GM21737 (cell line): ENCODE measurements at regions not wholly inside any gene's neighbourhood (a gene's known extent, or its start where the extent isn't known, plus 50 kb on each side); places are given as distances from the start of the nearest gene placed in this dataset.
"Not testable (repeated sequence)": the region's sequence is repeated elsewhere in the genome, so short reads cannot be mapped to it uniquely, and the experiment has no call there.

Experiments
- ATAC-seq: cut with Tn5 transposase; IDR thresholded peaks from one replicate; pipeline ENCODE4 v1.9.1; 2021; ENCODE audit warnings: mild to moderate bottlenecking, moderate library complexity; ENCODE audit not compliant: unreplicated experiment

- no peak for ATAC-seq
These were observed 426.7 kb downstream of the TRIB2 start for GRCh38 chr2:13143451-13143850.

GRCh38 chr2:13156916-13157315, 440.2 kb downstream of the TRIB2 start:
- ATAC-seq, result no peak

GRCh38 chr2:13158466-13158865, 441.7 kb downstream of the TRIB2 start:
- no peak for ATAC-seq

GRCh38 chr2:13180729-13181128, 464.0 kb downstream of the TRIB2 start:
- no peak for ATAC-seq

GRCh38 chr2:13193075-13193474, 476.3 kb downstream of the TRIB2 start:
- ATAC-seq, result no peak

GRCh38 chr2:13193900-13194299, 477.2 kb downstream of the TRIB2 start:
- peak; percentile 80 for ATAC-seq

GRCh38 chr2:13195270-13195669, 478.5 kb downstream of the TRIB2 start:
- ATAC-seq, result no peak

GRCh38 chr2:13197248-13197647, 480.5 kb downstream of the TRIB2 start:
- no peak for ATAC-seq

GRCh38 chr2:13201924-13202323, 485.2 kb downstream of the TRIB2 start:
- no peak for ATAC-seq

- no peak for ATAC-seq
These were observed 495.4 kb downstream of the TRIB2 start for GRCh38 chr2:13212115-13212514.

GRCh38 chr2:13218205-13218604, 501.5 kb downstream of the TRIB2 start:
- no peak for ATAC-seq

GRCh38 chr2:13227578-13227977, 510.8 kb downstream of the TRIB2 start:
- no peak for ATAC-seq

GRCh38 chr2:13230221-13230620, 513.5 kb downstream of the TRIB2 start:
- no peak for ATAC-seq

GRCh38 chr2:13240061-13240460, 523.3 kb downstream of the TRIB2 start:
- no peak for ATAC-seq

GRCh38 chr2:13240789-13241487, 524.2 kb downstream of the TRIB2 start:
- no peak for ATAC-seq

GRCh38 chr2:13252615-13253014, 535.9 kb downstream of the TRIB2 start:
- ATAC-seq, result no peak

- ATAC-seq, result no peak
These were observed 538.7 kb downstream of the TRIB2 start for GRCh38 chr2:13255485-13255884.

GRCh38 chr2:13260402-13260801, 543.7 kb downstream of the TRIB2 start:
- no peak for ATAC-seq

- ATAC-seq, result no peak
These were observed 549.4 kb downstream of the TRIB2 start for GRCh38 chr2:13266166-13266565.

GRCh38 chr2:13284688-13285087, 568.0 kb downstream of the TRIB2 start:
- no peak for ATAC-seq

- ATAC-seq, result no peak
These were observed 572.6 kb downstream of the TRIB2 start for GRCh38 chr2:13289310-13289709.

GRCh38 chr2:13308478-13308805, 591.7 kb downstream of the TRIB2 start:
- not testable (repeated sequence) for ATAC-seq

- ATAC-seq, result no peak
These were observed 592.3 kb downstream of the TRIB2 start for GRCh38 chr2:13308989-13309388.
